C4-2B (cell line): ENCODE measurements at regions not wholly inside any gene's neighbourhood (a gene's known extent, or its start where the extent isn't known, plus 50 kb on each side); places are given as distances from the start of the nearest gene placed in this dataset.
A peak's percentile ranks its signal among the peaks of the same experiment; 100 is the strongest.

Experiments used
- H3K27ac ChIP-seq: fragments of 450-650 bp; 2 replicates; pipeline ENCODE4 v1.5.1; 2017
- ZFX ChIP-seq: fragments of 450-650 bp; IDR thresholded peaks from 2 replicates; pipeline ENCODE4 v1.6.1; 2017
- TF ChIP-seq, protein P1 (sequence below): fragments of 450-650 bp; conservative IDR thresholded peaks from 2 replicates; pipeline ENCODE4 v1.5.1; 2017; ENCODE audit warnings: mild to moderate bottlenecking

DNA sequence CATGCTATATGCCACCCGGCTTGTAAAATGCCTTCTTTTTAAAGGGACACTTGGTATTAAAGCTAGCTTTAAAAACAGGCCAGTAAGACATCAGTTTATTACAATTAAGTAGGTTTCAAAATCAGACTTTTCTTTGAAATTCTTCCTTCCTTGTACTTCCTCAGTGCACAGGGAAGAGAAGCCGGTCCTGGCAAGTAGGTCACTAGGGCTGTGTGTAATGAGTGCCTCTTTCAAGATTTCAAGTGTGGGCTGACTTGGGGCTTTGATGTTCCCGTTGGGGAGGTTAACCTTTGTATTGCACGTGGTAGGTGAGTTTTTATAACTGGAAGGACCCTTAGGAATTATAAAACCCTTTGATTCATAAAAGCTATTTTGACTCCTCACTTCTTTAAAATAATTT is 566.4 kb upstream of the ID2 start:
- no peak overlapping the region for H3K27ac ChIP-seq
- TF ChIP-seq, protein P1, sequence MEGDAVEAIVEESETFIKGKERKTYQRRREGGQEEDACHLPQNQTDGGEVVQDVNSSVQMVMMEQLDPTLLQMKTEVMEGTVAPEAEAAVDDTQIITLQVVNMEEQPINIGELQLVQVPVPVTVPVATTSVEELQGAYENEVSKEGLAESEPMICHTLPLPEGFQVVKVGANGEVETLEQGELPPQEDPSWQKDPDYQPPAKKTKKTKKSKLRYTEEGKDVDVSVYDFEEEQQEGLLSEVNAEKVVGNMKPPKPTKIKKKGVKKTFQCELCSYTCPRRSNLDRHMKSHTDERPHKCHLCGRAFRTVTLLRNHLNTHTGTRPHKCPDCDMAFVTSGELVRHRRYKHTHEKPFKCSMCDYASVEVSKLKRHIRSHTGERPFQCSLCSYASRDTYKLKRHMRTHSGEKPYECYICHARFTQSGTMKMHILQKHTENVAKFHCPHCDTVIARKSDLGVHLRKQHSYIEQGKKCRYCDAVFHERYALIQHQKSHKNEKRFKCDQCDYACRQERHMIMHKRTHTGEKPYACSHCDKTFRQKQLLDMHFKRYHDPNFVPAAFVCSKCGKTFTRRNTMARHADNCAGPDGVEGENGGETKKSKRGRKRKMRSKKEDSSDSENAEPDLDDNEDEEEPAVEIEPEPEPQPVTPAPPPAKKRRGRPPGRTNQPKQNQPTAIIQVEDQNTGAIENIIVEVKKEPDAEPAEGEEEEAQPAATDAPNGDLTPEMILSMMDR = no peak
- TF ChIP-seq ZFX = no peak

DNA sequence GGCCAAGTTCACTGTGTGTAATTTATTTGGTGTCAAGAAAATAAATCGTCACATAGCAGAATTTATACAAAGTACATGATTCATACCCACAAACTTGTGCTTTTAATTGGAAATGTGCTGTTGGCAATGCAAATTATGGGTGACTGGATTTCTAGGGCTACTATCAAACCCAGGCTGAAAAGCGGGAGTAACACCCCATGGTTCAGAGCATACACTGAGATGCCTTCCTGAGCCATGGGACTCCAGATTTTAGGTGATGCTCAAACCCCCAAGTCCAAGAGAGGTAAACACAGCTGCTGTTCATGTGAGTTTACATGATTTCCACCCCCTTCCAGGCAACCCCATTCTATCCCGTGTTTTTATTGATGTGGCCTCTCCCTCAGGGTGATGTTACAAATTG is 565.9 kb upstream of the ID2 start:
- TF ChIP-seq, protein P1 = no peak
- no peak for TF ChIP-seq ZFX

DNA sequence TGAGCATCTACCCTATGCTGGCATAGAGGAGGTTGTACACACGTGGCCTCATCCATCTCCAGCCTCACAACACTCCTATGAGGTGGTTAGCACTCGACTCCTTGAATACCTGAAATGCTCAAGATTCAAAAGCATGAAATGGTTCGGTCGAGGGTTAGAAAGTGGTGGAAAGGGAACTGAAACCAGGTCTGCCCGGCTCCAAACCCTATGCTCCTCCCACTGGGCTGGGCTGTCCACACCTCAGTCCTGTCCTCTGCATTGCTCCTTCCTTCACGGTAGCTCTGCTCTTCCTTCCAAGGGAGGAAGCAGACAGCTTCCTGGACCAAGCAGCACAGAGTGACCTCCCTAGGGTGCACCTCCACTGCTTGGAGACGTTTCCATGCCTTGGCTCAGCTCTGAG is 565.2 kb upstream of the ID2 start:
- H3K27ac ChIP-seq = no peak overlapping the region
- TF ChIP-seq, protein P1 = no peak
- no peak for TF ChIP-seq ZFX

More for the DNA sequence above, 565.9 kb upstream of the ID2 start:
- no peak overlapping the region for H3K27ac ChIP-seq

DNA sequence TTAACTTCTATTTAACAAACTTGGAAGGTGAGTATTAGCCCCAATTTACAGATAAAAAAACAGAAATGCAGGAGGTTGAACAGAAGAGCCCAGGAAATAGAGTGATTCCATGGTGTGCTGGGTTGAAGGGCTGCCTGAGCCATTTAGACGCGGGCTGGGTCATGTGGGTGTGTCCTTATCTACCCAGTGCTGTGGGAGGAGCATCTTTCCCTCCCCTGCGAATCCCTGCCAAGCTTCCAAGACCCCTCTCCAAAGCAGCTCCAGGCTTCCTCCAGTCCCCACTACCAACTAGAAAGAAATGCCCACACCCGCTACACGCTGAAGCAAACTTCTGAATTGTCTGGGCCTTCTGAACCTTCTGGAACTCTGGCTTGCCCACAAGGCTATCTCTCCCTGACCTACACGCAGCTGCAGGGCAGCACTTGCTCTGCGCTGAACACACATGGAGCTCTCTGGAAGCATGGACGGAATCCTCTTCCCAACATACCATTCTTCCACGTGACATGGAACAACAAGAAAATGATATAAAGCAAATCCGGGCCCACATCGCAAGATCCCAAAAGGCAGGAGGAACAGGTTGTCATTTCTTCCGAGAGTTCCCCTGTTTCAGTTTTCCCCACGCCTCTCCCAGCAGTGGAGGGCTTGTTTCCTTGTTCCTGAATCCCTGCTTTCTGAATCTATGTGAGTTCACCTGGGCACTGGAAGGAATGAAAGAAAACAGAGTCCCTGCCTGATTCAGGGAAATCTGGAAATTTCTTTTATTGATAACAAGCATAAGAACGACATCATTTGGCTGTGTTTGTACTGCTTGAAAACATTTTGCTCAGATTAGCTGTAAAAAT is 562.7 kb upstream of the ID2 start:
- TF ChIP-seq, protein P1 = no peak
- no peak for TF ChIP-seq ZFX
- H3K27ac ChIP-seq = peak overlapping the region; percentile 46

DNA sequence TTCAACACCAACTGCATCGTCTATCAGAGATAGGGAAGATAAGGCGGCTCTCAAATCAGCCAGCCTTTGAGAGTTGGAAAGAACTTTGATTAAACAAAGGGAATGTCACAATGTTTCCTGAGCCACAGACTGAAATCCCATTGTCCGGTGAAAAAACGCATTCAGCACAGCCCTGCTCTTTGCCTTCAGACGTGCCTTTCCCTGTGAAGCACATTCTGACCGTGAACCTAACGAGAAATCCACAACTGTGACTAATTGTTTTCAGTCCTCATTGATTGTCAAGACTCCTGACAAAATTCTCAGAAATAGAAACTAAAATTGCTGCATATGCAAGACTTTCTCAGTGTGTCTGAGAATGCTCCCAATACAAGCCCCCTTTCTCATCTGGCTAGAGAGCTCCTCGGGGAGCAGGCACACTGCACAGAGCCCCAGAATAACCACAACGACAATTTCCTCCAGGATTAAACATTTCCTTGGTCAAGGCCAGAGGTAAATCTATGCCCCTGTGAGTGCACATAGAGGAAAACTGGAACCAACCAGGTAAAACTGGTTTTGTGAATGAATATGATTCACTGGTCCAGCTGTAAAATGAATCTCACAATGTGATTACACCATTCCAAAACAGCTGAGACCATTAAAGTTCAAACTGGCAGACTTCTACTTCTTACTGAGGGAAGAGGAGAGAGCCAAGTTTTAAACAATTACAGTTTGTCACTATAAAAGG is 561.9 kb upstream of the ID2 start:
- TF ChIP-seq, protein P1 = no peak
- TF ChIP-seq ZFX = no peak

DNA sequence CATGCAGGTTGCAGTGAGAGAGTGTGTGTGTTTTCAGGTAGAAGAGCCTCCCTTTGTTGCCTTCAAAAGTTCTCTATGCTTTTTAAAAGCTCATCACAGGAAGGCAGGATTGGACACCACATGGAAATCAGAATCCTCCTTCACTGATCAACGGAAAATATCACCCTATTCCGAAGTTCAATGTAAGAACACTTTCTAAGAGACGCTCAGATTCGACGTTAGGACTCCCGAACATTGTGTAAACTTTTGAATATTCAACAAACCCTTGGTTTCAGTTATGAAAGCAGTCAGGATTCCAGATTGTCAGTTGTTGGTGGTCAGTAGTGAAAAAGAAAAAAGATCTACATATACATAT is 561.4 kb upstream of the ID2 start:
- TF ChIP-seq, protein P1 = no peak
- TF ChIP-seq ZFX = no peak
- peak overlapping the region; percentile 46; the same call in 1 of the 2 replicates for H3K27ac ChIP-seq

More for the DNA sequence above, 561.9 kb upstream of the ID2 start:
- H3K27ac ChIP-seq = peak overlapping the region; percentile 46; the same call in 1 of the 2 replicates
